ENCODE measurements at regions not wholly inside any gene's neighbourhood (a gene's known extent, or its start where the extent isn't known, plus 50 kb on each side); places are given as distances from the start of the nearest gene placed in this dataset.

DNA sequence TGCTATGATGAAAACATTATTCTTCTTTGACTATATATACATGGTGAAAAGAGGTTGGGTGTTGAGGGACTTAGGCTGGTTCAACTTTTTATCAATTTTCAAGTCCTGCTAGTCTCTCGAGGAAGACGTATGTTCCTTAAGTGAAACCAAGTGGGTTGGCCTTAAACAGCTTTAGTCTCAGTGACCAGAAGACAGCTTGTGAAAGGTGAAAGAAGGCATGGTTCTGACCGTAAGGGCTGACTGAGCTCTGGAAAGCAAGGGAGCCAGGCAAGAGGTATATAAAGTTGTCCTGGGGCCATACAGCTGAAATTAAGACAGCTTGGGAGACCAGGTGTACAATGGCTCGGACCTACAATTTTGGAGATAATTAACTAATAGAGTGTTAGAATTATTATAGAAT is 128.9 kb upstream of the TP63 start:
- DNase-seq = no peak

DNA sequence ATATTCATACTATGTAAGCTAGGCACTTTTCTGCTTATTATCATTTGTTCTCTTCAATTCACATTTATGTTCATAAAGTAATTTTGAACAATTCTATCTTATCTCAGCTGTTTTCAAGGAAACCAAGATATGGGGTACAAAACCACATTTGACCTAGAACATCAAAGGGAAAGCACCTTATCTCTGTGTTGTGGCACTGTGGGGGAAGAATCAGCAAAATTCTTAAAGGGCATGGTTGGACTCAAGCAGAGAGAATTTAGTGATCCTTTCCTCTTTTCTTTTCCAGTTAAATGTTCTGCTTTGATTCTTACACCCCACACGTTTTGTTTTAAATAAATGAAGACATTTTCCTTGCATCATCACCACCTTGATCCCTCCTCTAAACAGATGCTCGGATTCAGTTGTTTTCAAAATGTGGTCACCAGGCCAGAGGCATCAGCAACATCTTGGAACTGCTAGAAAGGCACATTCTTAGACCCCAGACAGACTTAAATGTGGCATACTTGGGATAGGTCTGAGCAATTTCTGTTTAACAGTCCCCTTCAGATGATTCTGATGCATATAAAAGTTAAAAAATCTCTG is 128.4 kb upstream of the TP63 start:
- DNase-seq = no peak

GRCh38 chr3:189507856-189508255 is 123.3 kb upstream of the TP63 start:
- DNase-seq = no peak

GRCh38 chr3:189508784-189509501 is 122.2 kb upstream of the TP63 start:
- no peak for DNase-seq

DNA sequence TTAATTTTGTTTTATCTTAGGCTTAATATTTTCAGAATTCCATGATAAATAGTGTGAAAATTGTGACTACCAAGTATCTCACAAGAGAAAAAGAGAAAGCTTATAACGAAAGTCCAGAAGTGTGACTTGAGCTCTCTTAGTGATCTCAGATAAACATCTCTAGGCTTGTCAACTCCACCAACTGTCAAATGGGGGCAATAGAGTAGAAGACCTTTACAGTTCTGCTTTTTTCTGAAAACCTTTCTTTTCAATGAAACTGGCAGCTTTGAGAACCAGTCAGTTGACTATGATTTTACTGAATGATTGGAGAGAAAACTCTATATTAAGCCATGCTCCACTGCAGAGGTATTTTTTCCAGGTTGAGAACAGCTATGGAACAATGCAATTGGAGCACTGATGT is 119.2 kb upstream of the TP63 start:
- DNase-seq = no peak

GRCh38 chr3:189512821-189513220 is 118.4 kb upstream of the TP63 start:
- DNase-seq = no peak

- peak; percentile 44 for DNase-seq
These were observed 117.7 kb upstream of the TP63 start for GRCh38 chr3:189513281-189514117.

DNA sequence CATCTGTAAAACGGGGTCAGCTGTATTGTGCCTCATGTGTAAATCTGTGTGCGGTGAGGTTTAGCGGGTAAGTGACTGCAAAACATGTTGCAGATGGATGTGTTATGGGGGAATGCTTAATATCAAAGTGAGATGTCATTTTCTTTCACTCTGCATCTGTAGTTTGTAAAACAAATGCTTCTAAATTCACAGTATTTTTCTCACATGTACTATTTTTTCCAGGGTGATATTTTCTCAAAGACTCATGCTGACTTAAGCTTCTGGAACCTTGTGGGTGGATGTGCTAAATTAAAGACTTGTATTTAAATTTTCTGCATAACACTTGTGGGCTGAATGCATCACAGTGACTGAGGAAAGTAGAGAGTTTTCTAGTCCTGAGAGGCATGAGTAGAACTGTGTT is 115.2 kb upstream of the TP63 start:
- no peak for DNase-seq

- no peak for DNase-seq
These were observed 113.2 kb upstream of the TP63 start for GRCh38 chr3:189517981-189518380.

- DNase-seq = no peak
These were observed 111.7 kb upstream of the TP63 start for GRCh38 chr3:189519458-189519857.

DNA sequence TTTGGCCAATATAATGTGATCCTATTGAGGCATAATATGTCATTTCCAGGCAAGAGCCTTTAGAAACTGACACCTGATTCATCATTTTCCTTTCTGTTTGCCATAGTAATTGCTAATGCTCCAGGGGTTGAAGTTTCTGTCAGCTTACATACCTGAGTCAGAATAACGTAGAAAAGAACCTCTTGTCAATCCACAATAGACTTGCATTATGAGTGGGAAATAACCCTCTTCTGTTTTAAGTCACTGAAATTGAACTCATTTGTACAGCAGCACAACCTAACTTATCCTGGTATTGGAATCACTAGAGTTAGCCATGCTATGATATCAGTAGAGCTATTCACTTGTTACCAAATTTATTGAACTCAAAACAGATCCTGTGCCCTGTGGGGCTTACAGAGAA is 101.7 kb upstream of the TP63 start:
- DNase-seq = no peak

DNA sequence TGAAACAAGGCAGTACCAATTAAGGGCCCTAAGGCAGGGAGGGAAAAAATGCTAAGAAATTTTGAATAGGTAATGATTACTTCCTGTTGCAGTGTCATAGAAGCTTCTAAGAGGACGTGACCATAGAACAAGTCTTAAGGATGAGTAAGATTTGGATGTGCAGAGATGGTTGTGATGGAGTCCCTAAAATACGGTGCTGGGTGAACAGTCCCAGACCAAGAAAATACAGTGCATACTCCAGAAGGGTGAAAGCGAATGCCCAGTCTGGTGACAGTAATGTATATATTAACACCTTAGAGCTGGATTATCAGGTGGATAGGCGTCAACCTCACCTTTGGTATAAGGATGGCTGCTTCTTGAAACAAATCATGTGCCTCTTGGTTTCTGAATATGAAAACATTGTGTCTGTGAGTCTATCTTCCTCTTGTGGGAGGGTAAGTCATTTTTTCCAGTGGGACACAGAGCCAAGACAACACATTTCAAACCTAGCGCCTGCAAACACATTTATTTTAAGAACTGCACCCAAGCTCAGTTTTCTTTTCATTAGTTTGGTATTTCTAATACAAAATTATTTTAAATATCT is 101.2 kb upstream of the TP63 start:
- no peak for DNase-seq

DNA sequence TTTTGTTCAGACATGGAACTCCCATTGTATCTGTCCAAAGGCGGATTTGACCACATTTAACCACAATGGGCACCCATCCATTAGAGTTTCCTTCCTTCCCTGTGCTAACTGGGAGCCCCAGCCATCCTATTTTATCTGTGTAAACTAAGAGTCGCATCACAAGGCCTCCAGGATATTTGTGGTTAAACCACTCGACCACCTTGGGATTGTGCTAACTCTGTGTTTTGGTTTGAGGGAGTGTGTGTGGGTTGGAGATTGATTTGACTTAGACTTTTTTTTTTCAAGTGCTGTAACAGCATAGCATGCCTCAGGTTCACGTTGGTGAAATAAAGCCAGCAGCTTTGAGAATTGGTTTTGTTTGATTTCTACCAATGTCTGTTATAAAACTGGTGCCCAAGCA is 100.4 kb upstream of the TP63 start:
- DNase-seq = no peak

- DNase-seq = no peak
These were observed 99.9 kb upstream of the TP63 start for GRCh38 chr3:189531271-189531670.

GRCh38 chr3:189534531-189534930 is 96.7 kb upstream of the TP63 start:
- DNase-seq = no peak

- DNase-seq = no peak
These were observed 94.1 kb upstream of the TP63 start for GRCh38 chr3:189537135-189537534.

GRCh38 chr3:189547448-189547847 is 83.7 kb upstream of the TP63 start:
- no peak for DNase-seq

GRCh38 chr3:189548053-189548452 is 83.1 kb upstream of the TP63 start:
- no peak for DNase-seq

DNA sequence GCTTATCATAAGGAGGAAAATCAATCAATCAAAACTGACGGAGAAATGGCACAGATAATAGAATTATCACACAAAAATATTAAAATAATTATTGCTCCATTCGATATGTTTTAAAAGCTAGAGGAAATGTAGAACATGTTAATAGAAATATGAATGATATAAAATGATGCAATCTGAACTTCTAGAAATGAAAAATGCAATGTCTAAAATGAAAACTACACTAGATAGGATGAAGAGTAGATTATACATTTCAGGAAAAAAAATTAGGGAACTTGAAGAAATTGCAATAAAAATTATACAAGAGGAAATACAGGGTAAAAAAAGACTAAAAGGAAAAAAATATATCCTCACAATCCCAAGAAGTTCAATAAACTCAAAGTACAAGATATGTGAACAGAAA is 80.2 kb upstream of the TP63 start:
- DNase-seq = no peak

- no peak for DNase-seq
These were observed 76.2 kb upstream of the TP63 start for GRCh38 chr3:189554868-189555557.

GRCh38 chr3:189555558-189555881 is 75.7 kb upstream of the TP63 start:
- no peak for DNase-seq

DNA sequence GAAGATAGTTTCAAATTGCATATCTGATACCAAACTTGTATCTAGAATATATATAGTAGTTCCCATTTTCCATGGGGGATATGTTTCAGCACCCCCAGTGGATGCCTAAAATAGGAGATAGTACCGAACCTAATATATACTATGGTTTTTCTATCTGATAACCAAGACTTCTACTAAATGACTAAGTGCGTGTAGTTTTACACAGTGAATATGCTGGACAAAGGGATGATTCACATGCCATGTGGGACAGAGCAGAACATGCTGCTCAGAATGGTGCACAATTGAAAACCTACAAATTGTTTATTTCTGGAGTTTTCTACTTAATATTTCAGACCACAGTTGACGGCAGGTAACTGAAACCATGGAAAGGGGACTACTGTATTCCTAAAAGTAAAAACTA is 73.4 kb upstream of the TP63 start:
- DNase-seq = no peak

DNA sequence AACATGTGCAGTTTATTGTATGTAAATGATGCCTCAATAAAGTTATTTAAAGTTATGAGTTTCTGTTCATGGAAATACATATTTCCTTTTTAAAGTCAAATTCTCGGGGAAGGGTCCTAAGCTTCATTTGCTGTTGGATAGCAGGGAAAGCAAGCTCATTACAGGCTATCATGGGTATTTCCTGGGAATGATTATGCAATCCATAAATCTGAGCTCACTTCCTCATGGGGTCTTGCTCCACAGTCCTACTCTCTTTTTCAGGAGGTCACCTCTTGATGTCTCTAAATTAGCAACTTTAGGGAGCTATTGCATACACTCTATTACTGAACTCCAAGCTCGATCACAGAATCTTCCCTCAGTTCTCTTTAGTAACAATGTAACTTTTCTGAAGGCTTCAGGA is 69.9 kb upstream of the TP63 start:
- DNase-seq = no peak

Data from NCI-H146 (cell line).